ENCODE measurements at regions not wholly inside any gene's neighbourhood (a gene's known extent, or its start where the extent isn't known, plus 50 kb on each side); places are given as distances from the start of the nearest gene placed in this dataset.

GRCh38 chr2:59874971-59875755, 678.3 kb downstream of the BCL11A start:
- no peak for TF ChIP-seq CTCF (IDR thresholded peaks at IDR 0.05; ENCODE audit: extremely low read depth, low read depth, low read length)
- H3K4me2 ChIP-seq (ENCODE audit: insufficient read depth, low read length): no peak overlapping the region
- H2AFZ ChIP-seq (ENCODE audit: low read length): no peak overlapping the region
- H4K20me1 ChIP-seq (ENCODE audit: insufficient read depth, low read length): no peaks in the 10 kb centered on the region
- no peaks in the 10 kb centered on the region for H3K4me1 ChIP-seq (ENCODE audit: insufficient read depth, low read length)
- no peaks in the 10 kb centered on the region for H3K79me2 ChIP-seq (ENCODE audit: insufficient read depth, low read length)
- peaks cover 3% of the 10 kb centered on the region for H3K9me3 ChIP-seq (ENCODE audit: low read depth, low read length)
- no peak for DNase-seq (ENCODE audit: insufficient read length, low spot score, missing footprints)
- no peak overlapping the region for H3K27ac ChIP-seq (ENCODE audit: low read depth, low read length)
- H3K36me3 ChIP-seq (ENCODE audit: insufficient read depth, low read length): no peaks in the 10 kb centered on the region
- H3K4me3 ChIP-seq (ENCODE audit: insufficient read depth, low read length): no peak overlapping the region
- H3K27me3 ChIP-seq (ENCODE audit: insufficient read depth, low read length): no peaks in the 10 kb centered on the region

- no peak for DNase-seq (ENCODE audit: insufficient read length, low spot score, missing footprints)
- Histone ChIP-seq H3K27me3 (ENCODE audit: insufficient read depth, low read length) (no peaks in the 10 kb centered on the region), H3K36me3 (ENCODE audit: insufficient read depth, low read length) (no peaks in the 10 kb centered on the region), H3K9me3 (ENCODE audit: low read depth, low read length) (peaks cover 3% of the 10 kb centered on the region), H3K4me2 (ENCODE audit: insufficient read depth, low read length) (no peak overlapping the region), H2AFZ (ENCODE audit: low read length) (no peak overlapping the region), H3K79me2 (ENCODE audit: insufficient read depth, low read length) (no peaks in the 10 kb centered on the region), H4K20me1 (ENCODE audit: insufficient read depth, low read length) (no peaks in the 10 kb centered on the region), H3K4me1 (ENCODE audit: insufficient read depth, low read length) (no peaks in the 10 kb centered on the region), H3K27ac (ENCODE audit: low read depth, low read length) (no peak overlapping the region), H3K4me3 (ENCODE audit: insufficient read depth, low read length) (no peak overlapping the region)
- no peak for TF ChIP-seq CTCF (IDR thresholded peaks at IDR 0.05; ENCODE audit: extremely low read depth, low read depth, low read length)
Measured at GRCh38 chr2:59874361-59874760, 679.1 kb downstream of the BCL11A start.

GRCh38 chr2:59871830-59872229, 681.6 kb downstream of the BCL11A start:
- Histone ChIP-seq H3K36me3 (ENCODE audit: insufficient read depth, low read length) (no peaks in the 10 kb centered on the region), H3K9me3 (ENCODE audit: low read depth, low read length) (peaks cover 3% of the 10 kb centered on the region), H2AFZ (ENCODE audit: low read length) (no peak overlapping the region), H3K79me2 (ENCODE audit: insufficient read depth, low read length) (no peaks in the 10 kb centered on the region), H3K4me3 (ENCODE audit: insufficient read depth, low read length) (no peak overlapping the region), H3K27me3 (ENCODE audit: insufficient read depth, low read length) (no peaks in the 10 kb centered on the region), H4K20me1 (ENCODE audit: insufficient read depth, low read length) (no peaks in the 10 kb centered on the region), H3K4me1 (ENCODE audit: insufficient read depth, low read length) (no peaks in the 10 kb centered on the region), H3K4me2 (ENCODE audit: insufficient read depth, low read length) (no peak overlapping the region), H3K27ac (ENCODE audit: low read depth, low read length) (no peak overlapping the region)
- no peak for DNase-seq (ENCODE audit: insufficient read length, low spot score, missing footprints)
- TF ChIP-seq CTCF (IDR thresholded peaks at IDR 0.05; ENCODE audit: extremely low read depth, low read depth, low read length): no peak

- H2AFZ ChIP-seq (ENCODE audit: low read length): no peak overlapping the region
- no peaks in the 10 kb centered on the region for H3K79me2 ChIP-seq (ENCODE audit: insufficient read depth, low read length)
- no peak for DNase-seq (ENCODE audit: insufficient read length, low spot score, missing footprints)
- no peak overlapping the region for H3K4me2 ChIP-seq (ENCODE audit: insufficient read depth, low read length)
- H4K20me1 ChIP-seq (ENCODE audit: insufficient read depth, low read length): no peaks in the 10 kb centered on the region
- H3K4me3 ChIP-seq (ENCODE audit: insufficient read depth, low read length): no peak overlapping the region
- no peak overlapping the region for H3K27ac ChIP-seq (ENCODE audit: low read depth, low read length)
- no peaks in the 10 kb centered on the region for H3K9me3 ChIP-seq (ENCODE audit: low read depth, low read length)
- no peaks in the 10 kb centered on the region for H3K27me3 ChIP-seq (ENCODE audit: insufficient read depth, low read length)
- TF ChIP-seq CTCF (IDR thresholded peaks at IDR 0.05; ENCODE audit: extremely low read depth, low read depth, low read length): no peak
- no peaks in the 10 kb centered on the region for H3K36me3 ChIP-seq (ENCODE audit: insufficient read depth, low read length)
- no peaks in the 10 kb centered on the region for H3K4me1 ChIP-seq (ENCODE audit: insufficient read depth, low read length)
Measured at GRCh38 chr2:59868981-59869380, 684.5 kb downstream of the BCL11A start.

Data from osteoblast (primary cell).